KMS-11 (cell line): ENCODE measurements at regions not wholly inside any gene's neighbourhood (a gene's known extent, or its start where the extent isn't known, plus 50 kb on each side); places are given as distances from the start of the nearest gene placed in this dataset.

ENCODE experiments used
- H2AFZ ChIP-seq: fragments of 200-600 bp; sonication (generic); 2 replicates; pipeline ENCODE4 v1.6.1; 2016; ENCODE audit warnings: antibody characterized with exemption, mixed run types, low read depth
- H3K27ac ChIP-seq: fragments of 200-600 bp; sonication (generic); 2 replicates; pipeline ENCODE4 v1.6.1; 2016; ENCODE audit warnings: mild to moderate bottlenecking, mixed run types
- H3K27me3 ChIP-seq: fragments of 200-600 bp; sonication (generic); 2 replicates; pipeline ENCODE4 v1.6.1; 2017; ENCODE audit warnings: mild to moderate bottlenecking, low read depth, mixed run types, moderate library complexity; ENCODE audit not compliant: insufficient read depth
- H3K36me3 ChIP-seq: fragments of 200-600 bp; sonication (generic); 2 replicates; pipeline ENCODE4 v1.6.1; 2017; ENCODE audit warnings: mild to moderate bottlenecking, mixed run types; ENCODE audit not compliant: insufficient read depth
- H3K4me1 ChIP-seq: fragments of 200-600 bp; sonication (generic); 2 replicates; pipeline ENCODE4 v1.6.1; 2016; ENCODE audit warnings: mild to moderate bottlenecking, low read depth, mixed run types; ENCODE audit not compliant: poor library complexity, severe bottlenecking
- H3K4me2 ChIP-seq: fragments of 200-600 bp; sonication (generic); 2 replicates; pipeline ENCODE4 v1.7.0; 2016; ENCODE audit warnings: mild to moderate bottlenecking, mixed run types
- H3K4me3 ChIP-seq: fragments of 200-600 bp; sonication (generic); IDR thresholded peaks from 2 replicates; pipeline ENCODE4 v1.6.1; 2017; ENCODE audit warnings: low read depth, low read length, mixed read lengths; ENCODE audit not compliant: insufficient read depth
- H3K79me2 ChIP-seq: fragments of 200-600 bp; sonication (generic); 2 replicates; pipeline ENCODE4 v1.6.1; 2016; ENCODE audit warnings: low read depth, mixed run types; ENCODE audit not compliant: insufficient read depth
- H3K9ac ChIP-seq: fragments of 200-600 bp; sonication (generic); 2 replicates; pipeline ENCODE4 v1.6.1; 2016; ENCODE audit warnings: mild to moderate bottlenecking, mixed run types
- H4K20me1 ChIP-seq: fragments of 200-600 bp; sonication (generic); 2 replicates; pipeline ENCODE4 v1.6.1; 2016; ENCODE audit warnings: mild to moderate bottlenecking, mixed run types; ENCODE audit not compliant: insufficient read depth
- CTCF ChIP-seq: fragments of 200-600 bp; sonication (generic); conservative IDR thresholded peaks from 2 replicates; pipeline ENCODE4 v1.6.1; 2017; ENCODE audit warnings: low read depth, mild to moderate bottlenecking, antibody characterized with exemption, low read length, moderate library complexity, mixed read lengths

GRCh38 chr4:61027939-61028338, 172.2 kb upstream of the ADGRL3 start:
- H3K4me2 ChIP-seq: no peak overlapping the region
- no peaks in the 10 kb centered on the region for H3K27me3 ChIP-seq
- H3K9ac ChIP-seq: no peak overlapping the region
- H4K20me1 ChIP-seq: no peaks in the 10 kb centered on the region
- H2AFZ ChIP-seq: no peak overlapping the region
- no peaks in the 10 kb centered on the region for H3K79me2 ChIP-seq
- no peak overlapping the region for H3K4me3 ChIP-seq
- TF ChIP-seq CTCF: no peak
- H3K36me3 ChIP-seq: no peaks in the 10 kb centered on the region
- H3K4me1 ChIP-seq: no peaks in the 10 kb centered on the region
- H3K27ac ChIP-seq: no peak overlapping the region

GRCh38 chr4:61036071-61036684, 163.9 kb upstream of the ADGRL3 start:
- no peak for TF ChIP-seq CTCF
- Histone ChIP-seq H3K27ac (no peak overlapping the region), H3K4me1 (no peaks in the 10 kb centered on the region), H3K79me2 (no peaks in the 10 kb centered on the region), H3K27me3 (no peaks in the 10 kb centered on the region), H2AFZ (no peak overlapping the region), H3K36me3 (no peaks in the 10 kb centered on the region), H3K4me3 (no peak overlapping the region), H3K4me2 (no peak overlapping the region), H4K20me1 (no peaks in the 10 kb centered on the region), H3K9ac (no peak overlapping the region)

GRCh38 chr4:61041527-61041926, 158.6 kb upstream of the ADGRL3 start:
- Histone ChIP-seq H3K27me3 (no peaks in the 10 kb centered on the region), H3K4me1 (no peaks in the 10 kb centered on the region), H2AFZ (no peak overlapping the region), H3K4me3 (no peak overlapping the region), H3K9ac (no peak overlapping the region), H3K79me2 (no peaks in the 10 kb centered on the region), H4K20me1 (no peaks in the 10 kb centered on the region), H3K36me3 (no peaks in the 10 kb centered on the region), H3K4me2 (no peak overlapping the region), H3K27ac (no peak overlapping the region)
- TF ChIP-seq CTCF: no peak

- H3K9ac ChIP-seq: no peak overlapping the region
Measured at GRCh38 chr4:61044837-61045236, 155.3 kb upstream of the ADGRL3 start.

More at GRCh38 chr4:61044837-61045236, 155.3 kb upstream of the ADGRL3 start:
- no peak for TF ChIP-seq CTCF
- no peak overlapping the region for H3K4me2 ChIP-seq
- no peaks in the 10 kb centered on the region for H3K79me2 ChIP-seq
- no peaks in the 10 kb centered on the region for H4K20me1 ChIP-seq
- H3K4me3 ChIP-seq: no peak overlapping the region
- H3K27me3 ChIP-seq: no peaks in the 10 kb centered on the region
- no peaks in the 10 kb centered on the region for H3K36me3 ChIP-seq
- no peak overlapping the region for H2AFZ ChIP-seq
- H3K4me1 ChIP-seq: no peaks in the 10 kb centered on the region
- no peak overlapping the region for H3K27ac ChIP-seq
